ENCODE measurements at regions not wholly inside any gene's neighbourhood (a gene's known extent, or its start where the extent isn't known, plus 50 kb on each side); places are given as distances from the start of the nearest gene placed in this dataset.

- no peak for DNase-seq (ENCODE audit: low read depth)
Measured at GRCh38 chr13:105219651-105220050, 1315.8 kb downstream of the EFNB2 start.

- DNase-seq (ENCODE audit: low read depth), result no peak
Measured at GRCh38 chr13:105213512-105213911, 1322.0 kb downstream of the EFNB2 start.

- DNase-seq (ENCODE audit: low read depth), result no peak
Measured at GRCh38 chr13:105207572-105208293, 1327.7 kb downstream of the EFNB2 start.

GRCh38 chr13:105202354-105202753, 1333.1 kb downstream of the EFNB2 start:
- DNase-seq (ENCODE audit: low read depth), result no peak

GRCh38 chr13:105201351-105201750, 1334.1 kb downstream of the EFNB2 start:
- DNase-seq (ENCODE audit: low read depth), result no peak

GRCh38 chr13:105200181-105200580, 1335.3 kb downstream of the EFNB2 start:
- no peak for DNase-seq (ENCODE audit: low read depth)

GRCh38 chr13:105196052-105196451, 1339.4 kb downstream of the EFNB2 start:
- DNase-seq (ENCODE audit: low read depth), result no peak

- DNase-seq (ENCODE audit: low read depth), result no peak
Measured at GRCh38 chr13:105193026-105193425, 1342.4 kb downstream of the EFNB2 start.

GRCh38 chr13:105184201-105184600, 1351.3 kb downstream of the EFNB2 start:
- DNase-seq (ENCODE audit: low read depth), result no peak

GRCh38 chr13:105177265-105177900, 1358.1 kb downstream of the EFNB2 start:
- no peak for DNase-seq (ENCODE audit: low read depth)

GRCh38 chr13:105170438-105170837, 1365.0 kb downstream of the EFNB2 start:
- no peak for DNase-seq (ENCODE audit: low read depth)

- DNase-seq (ENCODE audit: low read depth), result no peak
Measured at GRCh38 chr13:105168295-105168694, 1367.2 kb downstream of the EFNB2 start.

GRCh38 chr13:105167385-105167784, 1368.1 kb downstream of the EFNB2 start:
- no peak for DNase-seq (ENCODE audit: low read depth)

GRCh38 chr13:105165449-105166125, 1369.9 kb downstream of the EFNB2 start:
- no peak for DNase-seq (ENCODE audit: low read depth)

- no peak for DNase-seq (ENCODE audit: low read depth)
Measured at GRCh38 chr13:105159841-105160240, 1375.6 kb downstream of the EFNB2 start.

- DNase-seq (ENCODE audit: low read depth), result no peak
Measured at GRCh38 chr13:105153611-105154010, 1381.9 kb downstream of the EFNB2 start.

GRCh38 chr13:105151639-105152038, 1383.8 kb downstream of the EFNB2 start:
- DNase-seq (ENCODE audit: low read depth), result no peak

- no peak for DNase-seq (ENCODE audit: low read depth)
Measured at GRCh38 chr13:105147461-105147860, 1388.0 kb downstream of the EFNB2 start.

- no peak for DNase-seq (ENCODE audit: low read depth)
Measured at GRCh38 chr13:105144936-105145335, 1390.5 kb downstream of the EFNB2 start.

GRCh38 chr13:105144020-105144419, 1391.4 kb downstream of the EFNB2 start:
- DNase-seq (ENCODE audit: low read depth), result no peak

- DNase-seq (ENCODE audit: low read depth), result no peak
Measured at GRCh38 chr13:105142556-105142955, 1392.9 kb downstream of the EFNB2 start.

- DNase-seq (ENCODE audit: low read depth), result peak; percentile 53
Measured at GRCh38 chr13:105139380-105140285, 1395.8 kb downstream of the EFNB2 start.

Measured in stimulated activated CD4-positive, alpha-beta T cell treated with anti-CD3 and anti-CD28 coated beads, Interleukin-2, amount 100 ng/mL, for 4 hours (primary cell).